GM23338 (cell line): ENCODE measurements at regions not wholly inside any gene's neighbourhood (a gene's known extent, or its start where the extent isn't known, plus 50 kb on each side); places are given as distances from the start of the nearest gene placed in this dataset.

Source experiments
- ATAC-seq: fragments of 200-7000 bp; cut with Tn5 transposase; 3 replicates; pipeline ENCODE4 v1.9.1; 2020
- DNase-seq: peaks from one replicate; pipeline ENCODE4 v3.0.0-alpha.2; 2015; ENCODE audit warnings: low spot score
- H2AFZ ChIP-seq: fragments of 200-600 bp; sonication (generic); 2 replicates; pipeline ENCODE4 v1.8.0; 2016; ENCODE audit warnings: antibody characterized with exemption, mild to moderate bottlenecking, moderate library complexity
- H3F3A ChIP-seq: fragments of 200-600 bp; sonication (generic); replicated peaks from 2 replicates; pipeline ENCODE4 v1.8.0; 2017; ENCODE audit warnings: antibody characterized with exemption, mixed run types, low read depth
- H3K27ac ChIP-seq: fragments of 200-600 bp; sonication (generic); 2 replicates; pipeline ENCODE4 v1.6.1; 2016; ENCODE audit warnings: low read depth
- H3K27me3 ChIP-seq: fragments of 200-600 bp; sonication (generic); 2 replicates; pipeline ENCODE4 v1.8.0; 2016; ENCODE audit warnings: mild to moderate bottlenecking, mixed run types, moderate library complexity; ENCODE audit not compliant: insufficient read depth
- H3K36me3 ChIP-seq: fragments of 200-600 bp; sonication (generic); 2 replicates; pipeline ENCODE4 v1.8.0; 2016; ENCODE audit warnings: mild to moderate bottlenecking; ENCODE audit not compliant: insufficient read depth
- H3K4me1 ChIP-seq: fragments of 200-600 bp; sonication (generic); 2 replicates; pipeline ENCODE4 v1.8.0; 2016; ENCODE audit warnings: mild to moderate bottlenecking, moderate library complexity; ENCODE audit not compliant: insufficient read depth
- H3K4me2 ChIP-seq: fragments of 200-600 bp; sonication (generic); 2 replicates; pipeline ENCODE4 v1.7.1; 2017; ENCODE audit warnings: mixed run types
- H3K4me3 ChIP-seq: fragments of 200-600 bp; sonication (generic); 2 replicates; pipeline ENCODE4 v1.6.1; 2016; ENCODE audit warnings: mixed run types
- H3K79me2 ChIP-seq: fragments of 200-600 bp; sonication (generic); replicated peaks from 2 replicates; pipeline ENCODE4 v1.8.0; 2017; ENCODE audit warnings: mild to moderate bottlenecking; ENCODE audit not compliant: insufficient read depth
- H3K9me2 ChIP-seq: fragments of 200-600 bp; sonication (generic); 2 replicates; pipeline ENCODE4 v1.8.0; 2017; ENCODE audit not compliant: insufficient read depth
- H4K20me1 ChIP-seq: fragments of 200-600 bp; sonication (generic); replicated peaks from 2 replicates; pipeline ENCODE4 v1.8.0; 2017; ENCODE audit warnings: mild to moderate bottlenecking; ENCODE audit not compliant: insufficient read depth
- H3K27ac Mint-ChIP-seq: 2 replicates; pipeline ENCODE4 v1.8.0; 2020; ENCODE audit warnings: inconsistent platforms, mild to moderate bottlenecking, moderate library complexity, mixed read lengths
- H3K27me3 Mint-ChIP-seq: 3 replicates; pipeline ENCODE4 v1.8.0; 2022; ENCODE audit warnings: low read depth, mild to moderate bottlenecking, moderate library complexity, mixed read lengths, inconsistent platforms; ENCODE audit not compliant: insufficient read depth, poor library complexity
- H3K36me3 Mint-ChIP-seq: 3 replicates; pipeline ENCODE4 v1.8.0; 2021; ENCODE audit warnings: low read depth, mild to moderate bottlenecking, inconsistent platforms, moderate library complexity, mixed read lengths
- H3K4me1 Mint-ChIP-seq: 3 replicates; pipeline ENCODE4 v1.8.0; 2020; ENCODE audit warnings: mild to moderate bottlenecking, inconsistent platforms, mixed read lengths
- H3K4me3 Mint-ChIP-seq: 3 replicates; pipeline ENCODE4 v1.8.0; 2021; ENCODE audit warnings: moderate library complexity, mild to moderate bottlenecking, inconsistent platforms, mixed read lengths
- H3K9me3 Mint-ChIP-seq: 3 replicates; pipeline ENCODE4 v1.8.0; 2020; ENCODE audit warnings: moderate library complexity, mild to moderate bottlenecking, inconsistent platforms, mixed read lengths
- CREB1 ChIP-seq: fragments of 250-450 bp; sonication (Bioruptor Pico); IDR thresholded peaks from 2 replicates; pipeline ENCODE4 v1.5.0; 2020; ENCODE audit warnings: low read depth, mild to moderate bottlenecking, moderate library complexity
- EZH2 ChIP-seq: fragments of 200-600 bp; sonication (generic); IDR thresholded peaks from one replicate; pipeline ENCODE4 v1.8.0; 2017; ENCODE audit warnings: antibody characterized with exemption, mild to moderate bottlenecking, low read depth; ENCODE audit not compliant: unreplicated experiment
- EZH2phosphoT487 ChIP-seq: fragments of 200-600 bp; sonication (generic); IDR thresholded peaks from one replicate; pipeline ENCODE4 v1.8.1; 2018; ENCODE audit warnings: antibody characterized with exemption; ENCODE audit not compliant: unreplicated experiment
- JUNB ChIP-seq: IDR thresholded peaks from one replicate; pipeline ENCODE4 v1.6.1; 2016; ENCODE audit warnings: antibody characterized with exemption; ENCODE audit not compliant: unreplicated experiment
- NANOG ChIP-seq: IDR thresholded peaks from 2 replicates; pipeline ENCODE4 v1.6.1; 2016; ENCODE audit warnings: antibody characterized with exemption, borderline replicate concordance
- POLR2AphosphoS5 ChIP-seq: IDR thresholded peaks from 2 replicates; pipeline ENCODE4 v1.6.1; 2016; ENCODE audit warnings: antibody characterized with exemption, low read depth
- STAT1 ChIP-seq: IDR thresholded peaks from one replicate; pipeline ENCODE4 v1.6.1; 2016; ENCODE audit warnings: antibody characterized with exemption; ENCODE audit not compliant: unreplicated experiment
- ZNF114 ChIP-seq: fragments of 250-450 bp; sonication (Bioruptor Pico); IDR thresholded peaks from 2 replicates; pipeline ENCODE4 v1.5.0; 2020; ENCODE audit warnings: mild to moderate bottlenecking, moderate library complexity
- ZNF331 ChIP-seq: fragments of 250-450 bp; sonication (Bioruptor Pico); IDR thresholded peaks from 2 replicates; pipeline ENCODE4 v1.5.0; 2020; ENCODE audit warnings: low read depth, mild to moderate bottlenecking, moderate library complexity
- TF ChIP-seq, protein P1 (sequence below): IDR thresholded peaks from one replicate; pipeline ENCODE4 v1.6.1; 2018; ENCODE audit warnings: antibody characterized with exemption; ENCODE audit not compliant: unreplicated experiment
- TF ChIP-seq, protein P2 (sequence below): fragments of 250-450 bp; sonication (Bioruptor Pico); IDR thresholded peaks from 2 replicates; pipeline ENCODE4 v1.5.0; 2020; ENCODE audit warnings: mild to moderate bottlenecking, moderate library complexity
- TF ChIP-seq, protein P3 (sequence below): IDR thresholded peaks from 2 replicates; pipeline ENCODE4 v1.6.1; 2016; ENCODE audit warnings: antibody characterized with exemption
- TF ChIP-seq, protein P4 (sequence below), 2 experiments: fragments of 200-600 bp in 1 of 2; sonication (generic) in 1 of 2; conservative IDR thresholded peaks; 2 replicates each; pipeline versions ENCODE4 v1.5.1 to v1.6.1; 2016 to 2017; ENCODE audit warnings: antibody characterized with exemption in 2 of 2, low read depth in 2 of 2, mild to moderate bottlenecking in 2 of 2, moderate library complexity in 1 of 2

DNA sequence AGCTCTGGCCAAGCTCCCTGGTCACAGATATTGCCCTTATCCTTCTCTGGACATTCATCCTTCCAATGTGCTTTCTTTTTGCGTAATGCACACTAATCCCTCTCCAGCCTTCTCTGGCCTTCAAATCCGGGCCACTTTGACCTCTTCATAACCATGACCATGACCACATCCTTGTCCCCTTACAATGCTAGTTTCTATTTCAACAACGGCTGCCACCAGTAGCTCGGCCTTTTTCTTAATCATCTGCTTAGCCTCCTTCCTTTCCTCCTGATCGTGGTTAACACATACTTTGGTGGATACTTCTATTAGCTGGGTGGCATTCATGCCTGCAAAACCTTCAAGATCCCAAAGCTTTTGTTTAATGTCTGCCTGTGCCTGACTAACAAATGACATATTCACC is 264.4 kb upstream of the RBMY1B start:
- H3K27me3 ChIP-seq: no peaks in the 10 kb centered on the region
- TF ChIP-seq, protein P1, sequence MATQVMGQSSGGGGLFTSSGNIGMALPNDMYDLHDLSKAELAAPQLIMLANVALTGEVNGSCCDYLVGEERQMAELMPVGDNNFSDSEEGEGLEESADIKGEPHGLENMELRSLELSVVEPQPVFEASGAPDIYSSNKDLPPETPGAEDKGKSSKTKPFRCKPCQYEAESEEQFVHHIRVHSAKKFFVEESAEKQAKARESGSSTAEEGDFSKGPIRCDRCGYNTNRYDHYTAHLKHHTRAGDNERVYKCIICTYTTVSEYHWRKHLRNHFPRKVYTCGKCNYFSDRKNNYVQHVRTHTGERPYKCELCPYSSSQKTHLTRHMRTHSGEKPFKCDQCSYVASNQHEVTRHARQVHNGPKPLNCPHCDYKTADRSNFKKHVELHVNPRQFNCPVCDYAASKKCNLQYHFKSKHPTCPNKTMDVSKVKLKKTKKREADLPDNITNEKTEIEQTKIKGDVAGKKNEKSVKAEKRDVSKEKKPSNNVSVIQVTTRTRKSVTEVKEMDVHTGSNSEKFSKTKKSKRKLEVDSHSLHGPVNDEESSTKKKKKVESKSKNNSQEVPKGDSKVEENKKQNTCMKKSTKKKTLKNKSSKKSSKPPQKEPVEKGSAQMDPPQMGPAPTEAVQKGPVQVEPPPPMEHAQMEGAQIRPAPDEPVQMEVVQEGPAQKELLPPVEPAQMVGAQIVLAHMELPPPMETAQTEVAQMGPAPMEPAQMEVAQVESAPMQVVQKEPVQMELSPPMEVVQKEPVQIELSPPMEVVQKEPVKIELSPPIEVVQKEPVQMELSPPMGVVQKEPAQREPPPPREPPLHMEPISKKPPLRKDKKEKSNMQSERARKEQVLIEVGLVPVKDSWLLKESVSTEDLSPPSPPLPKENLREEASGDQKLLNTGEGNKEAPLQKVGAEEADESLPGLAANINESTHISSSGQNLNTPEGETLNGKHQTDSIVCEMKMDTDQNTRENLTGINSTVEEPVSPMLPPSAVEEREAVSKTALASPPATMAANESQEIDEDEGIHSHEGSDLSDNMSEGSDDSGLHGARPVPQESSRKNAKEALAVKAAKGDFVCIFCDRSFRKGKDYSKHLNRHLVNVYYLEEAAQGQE: no peak
- TF ChIP-seq EZH2phosphoT487: no peak
- TF ChIP-seq NANOG: no peak
- no peak for TF ChIP-seq ZNF331 (CRISPR knock-in tag)
- TF ChIP-seq EZH2: no peak
- no peak for TF ChIP-seq CREB1
- TF ChIP-seq, protein P2, sequence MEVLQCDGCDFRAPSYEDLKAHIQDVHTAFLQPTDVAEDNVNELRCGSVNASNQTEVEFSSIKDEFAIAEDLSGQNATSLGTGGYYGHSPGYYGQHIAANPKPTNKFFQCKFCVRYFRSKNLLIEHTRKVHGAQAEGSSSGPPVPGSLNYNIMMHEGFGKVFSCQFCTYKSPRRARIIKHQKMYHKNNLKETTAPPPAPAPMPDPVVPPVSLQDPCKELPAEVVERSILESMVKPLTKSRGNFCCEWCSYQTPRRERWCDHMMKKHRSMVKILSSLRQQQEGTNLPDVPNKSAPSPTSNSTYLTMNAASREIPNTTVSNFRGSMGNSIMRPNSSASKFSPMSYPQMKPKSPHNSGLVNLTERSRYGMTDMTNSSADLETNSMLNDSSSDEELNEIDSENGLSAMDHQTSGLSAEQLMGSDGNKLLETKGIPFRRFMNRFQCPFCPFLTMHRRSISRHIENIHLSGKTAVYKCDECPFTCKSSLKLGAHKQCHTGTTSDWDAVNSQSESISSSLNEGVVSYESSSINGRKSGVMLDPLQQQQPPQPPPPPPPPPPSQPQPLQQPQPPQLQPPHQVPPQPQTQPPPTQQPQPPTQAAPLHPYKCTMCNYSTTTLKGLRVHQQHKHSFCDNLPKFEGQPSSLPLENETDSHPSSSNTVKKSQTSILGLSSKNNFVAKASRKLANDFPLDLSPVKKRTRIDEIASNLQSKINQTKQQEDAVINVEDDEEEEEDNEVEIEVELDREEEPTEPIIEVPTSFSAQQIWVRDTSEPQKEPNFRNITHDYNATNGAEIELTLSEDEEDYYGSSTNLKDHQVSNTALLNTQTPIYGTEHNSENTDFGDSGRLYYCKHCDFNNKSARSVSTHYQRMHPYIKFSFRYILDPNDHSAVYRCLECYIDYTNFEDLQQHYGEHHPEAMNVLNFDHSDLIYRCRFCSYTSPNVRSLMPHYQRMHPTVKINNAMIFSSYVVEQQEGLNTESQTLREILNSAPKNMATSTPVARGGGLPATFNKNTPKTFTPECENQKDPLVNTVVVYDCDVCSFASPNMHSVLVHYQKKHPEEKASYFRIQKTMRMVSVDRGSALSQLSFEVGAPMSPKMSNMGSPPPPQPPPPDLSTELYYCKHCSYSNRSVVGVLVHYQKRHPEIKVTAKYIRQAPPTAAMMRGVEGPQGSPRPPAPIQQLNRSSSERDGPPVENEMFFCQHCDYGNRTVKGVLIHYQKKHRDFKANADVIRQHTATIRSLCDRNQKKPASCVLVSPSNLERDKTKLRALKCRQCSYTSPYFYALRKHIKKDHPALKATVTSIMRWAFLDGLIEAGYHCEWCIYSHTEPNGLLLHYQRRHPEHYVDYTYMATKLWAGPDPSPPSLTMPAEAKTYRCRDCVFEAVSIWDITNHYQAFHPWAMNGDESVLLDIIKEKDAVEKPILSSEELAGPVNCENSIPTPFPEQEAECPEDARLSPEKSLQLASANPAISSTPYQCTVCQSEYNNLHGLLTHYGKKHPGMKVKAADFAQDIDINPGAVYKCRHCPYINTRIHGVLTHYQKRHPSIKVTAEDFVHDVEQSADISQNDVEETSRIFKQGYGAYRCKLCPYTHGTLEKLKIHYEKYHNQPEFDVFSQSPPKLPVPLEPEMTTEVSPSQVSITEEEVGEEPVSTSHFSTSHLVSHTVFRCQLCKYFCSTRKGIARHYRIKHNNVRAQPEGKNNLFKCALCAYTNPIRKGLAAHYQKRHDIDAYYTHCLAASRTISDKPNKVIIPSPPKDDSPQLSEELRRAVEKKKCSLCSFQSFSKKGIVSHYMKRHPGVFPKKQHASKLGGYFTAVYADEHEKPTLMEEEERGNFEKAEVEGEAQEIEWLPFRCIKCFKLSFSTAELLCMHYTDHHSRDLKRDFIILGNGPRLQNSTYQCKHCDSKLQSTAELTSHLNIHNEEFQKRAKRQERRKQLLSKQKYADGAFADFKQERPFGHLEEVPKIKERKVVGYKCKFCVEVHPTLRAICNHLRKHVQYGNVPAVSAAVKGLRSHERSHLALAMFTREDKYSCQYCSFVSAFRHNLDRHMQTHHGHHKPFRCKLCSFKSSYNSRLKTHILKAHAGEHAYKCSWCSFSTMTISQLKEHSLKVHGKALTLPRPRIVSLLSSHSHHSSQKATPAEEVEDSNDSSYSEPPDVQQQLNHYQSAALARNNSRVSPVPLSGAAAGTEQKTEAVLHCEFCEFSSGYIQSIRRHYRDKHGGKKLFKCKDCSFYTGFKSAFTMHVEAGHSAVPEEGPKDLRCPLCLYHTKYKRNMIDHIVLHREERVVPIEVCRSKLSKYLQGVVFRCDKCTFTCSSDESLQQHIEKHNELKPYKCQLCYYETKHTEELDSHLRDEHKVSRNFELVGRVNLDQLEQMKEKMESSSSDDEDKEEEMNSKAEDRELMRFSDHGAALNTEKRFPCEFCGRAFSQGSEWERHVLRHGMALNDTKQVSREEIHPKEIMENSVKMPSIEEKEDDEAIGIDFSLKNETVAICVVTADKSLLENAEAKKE (CRISPR knock-in tag): no peak
- TF ChIP-seq, protein P3, sequence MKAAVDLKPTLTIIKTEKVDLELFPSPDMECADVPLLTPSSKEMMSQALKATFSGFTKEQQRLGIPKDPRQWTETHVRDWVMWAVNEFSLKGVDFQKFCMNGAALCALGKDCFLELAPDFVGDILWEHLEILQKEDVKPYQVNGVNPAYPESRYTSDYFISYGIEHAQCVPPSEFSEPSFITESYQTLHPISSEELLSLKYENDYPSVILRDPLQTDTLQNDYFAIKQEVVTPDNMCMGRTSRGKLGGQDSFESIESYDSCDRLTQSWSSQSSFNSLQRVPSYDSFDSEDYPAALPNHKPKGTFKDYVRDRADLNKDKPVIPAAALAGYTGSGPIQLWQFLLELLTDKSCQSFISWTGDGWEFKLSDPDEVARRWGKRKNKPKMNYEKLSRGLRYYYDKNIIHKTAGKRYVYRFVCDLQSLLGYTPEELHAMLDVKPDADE: no peak
- no peak for TF ChIP-seq POLR2AphosphoS5
- TF ChIP-seq, protein P4, sequence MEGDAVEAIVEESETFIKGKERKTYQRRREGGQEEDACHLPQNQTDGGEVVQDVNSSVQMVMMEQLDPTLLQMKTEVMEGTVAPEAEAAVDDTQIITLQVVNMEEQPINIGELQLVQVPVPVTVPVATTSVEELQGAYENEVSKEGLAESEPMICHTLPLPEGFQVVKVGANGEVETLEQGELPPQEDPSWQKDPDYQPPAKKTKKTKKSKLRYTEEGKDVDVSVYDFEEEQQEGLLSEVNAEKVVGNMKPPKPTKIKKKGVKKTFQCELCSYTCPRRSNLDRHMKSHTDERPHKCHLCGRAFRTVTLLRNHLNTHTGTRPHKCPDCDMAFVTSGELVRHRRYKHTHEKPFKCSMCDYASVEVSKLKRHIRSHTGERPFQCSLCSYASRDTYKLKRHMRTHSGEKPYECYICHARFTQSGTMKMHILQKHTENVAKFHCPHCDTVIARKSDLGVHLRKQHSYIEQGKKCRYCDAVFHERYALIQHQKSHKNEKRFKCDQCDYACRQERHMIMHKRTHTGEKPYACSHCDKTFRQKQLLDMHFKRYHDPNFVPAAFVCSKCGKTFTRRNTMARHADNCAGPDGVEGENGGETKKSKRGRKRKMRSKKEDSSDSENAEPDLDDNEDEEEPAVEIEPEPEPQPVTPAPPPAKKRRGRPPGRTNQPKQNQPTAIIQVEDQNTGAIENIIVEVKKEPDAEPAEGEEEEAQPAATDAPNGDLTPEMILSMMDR (conservative IDR thresholded peaks at IDR 0.05; ENCODE audit: low read depth in 2 of 2): no peak
- no peak for TF ChIP-seq STAT1
- TF ChIP-seq ZNF114 (CRISPR knock-in tag): no peak
- no peak for TF ChIP-seq JUNB
- Mint-ChIP-seq H3K36me3 (peaks cover 3% of the 10 kb centered on the region; the same call in 2 of the 3 replicates), H3K27me3 (no peaks in the 10 kb centered on the region), H3K9me3 (peaks cover 82% of the 10 kb centered on the region), H3K4me3 (no peak overlapping the region), H3K4me1 (no peaks in the 10 kb centered on the region), H3K27ac (no peak overlapping the region)
- ATAC-seq (no peak), DNase-seq (no peak)
- H3F3A ChIP-seq: no peaks in the 10 kb centered on the region
- no peak overlapping the region for H3K4me2 ChIP-seq
- H4K20me1 ChIP-seq: no peaks in the 10 kb centered on the region
- H3K9me2 ChIP-seq: no peaks in the 10 kb centered on the region
- H3K36me3 ChIP-seq: no peaks in the 10 kb centered on the region
- no peak overlapping the region for H3K4me3 ChIP-seq
- H3K27ac ChIP-seq: no peak overlapping the region
- H3K79me2 ChIP-seq: no peaks in the 10 kb centered on the region
- H2AFZ ChIP-seq: no peak overlapping the region
- no peaks in the 10 kb centered on the region for H3K4me1 ChIP-seq
